ENCODE measurements at regions not wholly inside any gene's neighbourhood (a gene's known extent, or its start where the extent isn't known, plus 50 kb on each side); places are given as distances from the start of the nearest gene placed in this dataset.

DNA sequence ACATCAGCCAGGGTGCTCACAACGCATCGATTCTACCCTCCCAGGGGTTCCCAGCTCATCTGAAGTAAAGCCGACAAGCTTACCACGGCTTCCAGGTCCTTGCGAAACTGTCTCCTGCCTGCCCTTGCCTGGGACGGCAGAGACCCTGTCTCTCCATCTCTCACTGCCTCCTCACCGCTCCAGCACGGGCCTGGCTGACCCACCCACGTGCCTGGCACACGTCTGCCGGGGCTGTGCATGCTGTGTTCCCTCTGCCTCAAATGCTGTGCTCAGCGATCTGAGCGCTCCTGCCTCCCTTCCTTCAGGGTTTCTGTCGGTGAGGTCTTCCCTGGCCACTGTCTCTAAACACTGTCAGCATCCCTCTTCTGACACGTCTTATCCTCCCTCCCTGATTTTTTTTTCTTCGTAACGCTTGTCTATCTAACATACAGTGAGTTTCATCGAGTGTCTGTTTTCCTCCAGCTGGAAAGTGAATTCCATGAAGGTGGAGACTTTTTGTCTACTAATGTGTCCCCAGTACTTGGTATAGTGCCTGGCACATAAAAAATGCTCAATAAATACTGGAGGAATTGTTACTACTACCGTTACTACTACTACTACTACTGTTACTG is 208.4 kb downstream of the IRF8 start:
- no peak for TF ChIP-seq ZFX (IDR thresholded peaks at IDR 0.05)
- TF ChIP-seq, protein P1, sequence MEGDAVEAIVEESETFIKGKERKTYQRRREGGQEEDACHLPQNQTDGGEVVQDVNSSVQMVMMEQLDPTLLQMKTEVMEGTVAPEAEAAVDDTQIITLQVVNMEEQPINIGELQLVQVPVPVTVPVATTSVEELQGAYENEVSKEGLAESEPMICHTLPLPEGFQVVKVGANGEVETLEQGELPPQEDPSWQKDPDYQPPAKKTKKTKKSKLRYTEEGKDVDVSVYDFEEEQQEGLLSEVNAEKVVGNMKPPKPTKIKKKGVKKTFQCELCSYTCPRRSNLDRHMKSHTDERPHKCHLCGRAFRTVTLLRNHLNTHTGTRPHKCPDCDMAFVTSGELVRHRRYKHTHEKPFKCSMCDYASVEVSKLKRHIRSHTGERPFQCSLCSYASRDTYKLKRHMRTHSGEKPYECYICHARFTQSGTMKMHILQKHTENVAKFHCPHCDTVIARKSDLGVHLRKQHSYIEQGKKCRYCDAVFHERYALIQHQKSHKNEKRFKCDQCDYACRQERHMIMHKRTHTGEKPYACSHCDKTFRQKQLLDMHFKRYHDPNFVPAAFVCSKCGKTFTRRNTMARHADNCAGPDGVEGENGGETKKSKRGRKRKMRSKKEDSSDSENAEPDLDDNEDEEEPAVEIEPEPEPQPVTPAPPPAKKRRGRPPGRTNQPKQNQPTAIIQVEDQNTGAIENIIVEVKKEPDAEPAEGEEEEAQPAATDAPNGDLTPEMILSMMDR (conservative IDR thresholded peaks at IDR 0.05), result no peak
- H3K27ac ChIP-seq, result no peak overlapping the region

DNA sequence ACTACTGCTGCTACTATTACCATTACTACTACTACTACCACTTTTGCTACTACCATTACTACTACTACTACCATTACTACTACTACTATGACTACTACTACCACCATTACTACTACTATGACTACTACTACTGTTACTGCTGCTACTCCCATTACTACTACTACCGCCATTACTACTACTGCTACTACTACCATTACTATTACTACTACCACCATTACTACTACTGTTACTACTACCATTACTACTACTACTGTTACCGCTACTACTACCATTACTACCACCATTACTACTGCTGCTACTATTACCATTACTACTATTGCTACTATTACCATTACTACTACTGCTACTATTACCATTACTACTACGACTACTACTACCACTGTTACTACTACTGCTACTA is 209.1 kb downstream of the IRF8 start:
- H3K27ac ChIP-seq, result no peak overlapping the region
- TF ChIP-seq, protein P1 (conservative IDR thresholded peaks at IDR 0.05), result no peak
- no peak for TF ChIP-seq ZFX (IDR thresholded peaks at IDR 0.05)

DNA sequence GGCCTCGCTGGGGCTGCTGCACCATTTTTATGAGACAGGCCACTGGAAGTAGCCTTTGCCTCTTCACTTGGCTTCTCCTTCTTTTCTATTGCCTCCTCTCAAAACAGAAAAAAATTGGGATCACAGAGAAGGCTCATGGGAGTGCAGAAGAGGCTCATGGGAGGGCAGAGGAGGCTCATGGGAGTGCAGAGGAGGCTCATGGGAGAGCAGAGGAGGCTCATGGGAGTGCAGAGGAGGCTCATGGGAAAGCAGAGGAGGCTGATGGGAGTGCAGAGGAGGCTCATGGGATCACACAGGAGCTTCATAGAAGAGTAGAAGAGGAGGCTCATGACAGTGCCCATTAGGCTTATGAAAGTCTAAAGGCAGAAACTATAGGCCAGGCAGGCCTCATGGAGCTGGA is 211.2 kb downstream of the IRF8 start:
- TF ChIP-seq, protein P1 (conservative IDR thresholded peaks at IDR 0.05), result no peak
- no peak for TF ChIP-seq ZFX (IDR thresholded peaks at IDR 0.05)
- no peak overlapping the region for H3K27ac ChIP-seq

DNA sequence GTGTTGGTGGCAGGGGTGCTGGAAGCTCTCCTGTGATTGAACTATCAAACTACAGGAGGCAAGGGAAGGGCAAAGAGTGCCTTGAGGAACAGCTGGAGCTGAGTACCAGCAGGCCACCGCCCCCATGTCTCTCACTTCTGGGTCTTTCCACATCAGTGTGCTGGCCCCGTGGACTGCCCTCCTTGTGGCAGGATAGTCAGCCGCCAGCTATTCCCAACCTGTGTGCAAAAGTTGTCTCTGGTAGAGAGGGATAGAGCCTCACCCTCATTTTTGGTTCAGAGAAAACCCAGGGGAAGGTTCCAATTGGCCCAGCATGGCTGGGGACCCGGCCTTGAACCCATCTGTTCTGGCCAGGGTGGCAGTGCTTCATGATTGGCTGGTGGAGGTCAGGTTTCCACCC is 211.8 kb downstream of the IRF8 start:
- H3K27ac ChIP-seq, result no peak overlapping the region

DNA sequence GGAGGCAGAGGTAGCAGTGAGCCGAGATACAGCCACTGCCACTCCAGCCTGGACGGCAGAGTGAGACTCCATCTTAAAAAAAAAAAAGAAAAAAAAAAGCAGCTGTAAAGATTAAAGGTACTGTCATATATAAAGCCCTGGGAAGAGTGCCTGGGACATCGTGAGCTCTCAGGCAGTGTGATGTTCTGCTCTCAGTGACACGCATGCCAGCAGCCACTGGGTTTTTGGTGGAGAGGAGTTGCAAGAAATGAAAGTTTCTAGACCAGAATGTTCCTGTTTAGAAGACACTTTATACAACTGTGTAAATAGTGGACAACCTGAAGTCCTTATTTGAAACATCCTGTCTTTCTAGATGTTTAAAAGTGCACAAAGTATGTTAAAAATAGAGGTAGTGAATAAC is 213.2 kb downstream of the IRF8 start:
- TF ChIP-seq, protein P1 (conservative IDR thresholded peaks at IDR 0.05), result no peak
- no peak for TF ChIP-seq ZFX (IDR thresholded peaks at IDR 0.05)
- H3K27ac ChIP-seq, result no peak overlapping the region

More for the DNA sequence above, 211.8 kb downstream of the IRF8 start:
- TF ChIP-seq, protein P1 (conservative IDR thresholded peaks at IDR 0.05), result no peak
- no peak for TF ChIP-seq ZFX (IDR thresholded peaks at IDR 0.05)

DNA sequence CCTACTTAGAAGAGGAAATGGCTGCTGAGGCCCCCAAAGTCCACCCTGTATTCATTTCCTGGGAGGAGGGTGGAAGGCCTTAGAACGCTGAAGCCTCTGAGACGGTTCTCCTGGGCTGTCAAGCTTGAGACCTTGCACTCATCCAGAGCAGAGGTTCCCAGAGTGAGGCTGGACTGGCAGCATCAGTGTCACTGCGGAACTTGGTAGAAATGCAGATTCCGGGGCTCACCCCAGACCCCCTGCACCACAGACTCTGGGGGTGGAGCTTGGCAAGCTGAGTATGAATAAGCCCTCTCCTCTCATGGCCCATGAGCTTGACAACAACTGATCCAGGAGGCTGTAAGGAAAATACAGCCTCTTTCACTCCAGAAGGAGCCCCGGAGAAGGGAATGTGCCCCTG is 218.3 kb downstream of the IRF8 start:
- H3K27ac ChIP-seq, result no peak overlapping the region
- TF ChIP-seq ZFX (IDR thresholded peaks at IDR 0.05), result no peak
- TF ChIP-seq, protein P1 (conservative IDR thresholded peaks at IDR 0.05), result no peak

DNA sequence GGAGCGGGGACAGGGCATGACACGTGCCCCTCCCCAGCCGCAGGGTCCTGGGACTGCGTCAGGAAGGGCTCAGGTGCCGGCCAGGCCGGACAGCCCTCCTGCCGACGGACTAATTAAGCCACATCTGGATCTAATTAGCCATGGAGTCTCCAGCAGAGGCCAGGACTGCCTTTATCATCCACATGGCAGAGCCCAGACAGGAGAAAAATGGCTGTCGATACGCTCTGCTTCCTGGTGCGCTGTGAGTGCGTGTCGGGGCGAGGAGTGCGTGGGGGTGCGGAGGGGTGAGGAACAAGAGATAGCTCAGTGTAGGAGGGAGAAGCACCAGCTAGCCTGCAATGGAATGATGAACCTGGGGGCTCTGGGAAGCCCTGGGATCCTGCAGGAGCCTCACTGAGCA is 218.8 kb downstream of the IRF8 start:
- no peak overlapping the region for H3K27ac ChIP-seq
- TF ChIP-seq, protein P1 (conservative IDR thresholded peaks at IDR 0.05), result no peak
- no peak for TF ChIP-seq ZFX (IDR thresholded peaks at IDR 0.05)

All from C4-2B (cell line).